GM23338 (cell line): ENCODE measurements at regions not wholly inside any gene's neighbourhood (a gene's known extent, or its start where the extent isn't known, plus 50 kb on each side); places are given as distances from the start of the nearest gene placed in this dataset.

Experiments
- EZH2phosphoT487 ChIP-seq: fragments of 200-600 bp; sonication (generic); IDR thresholded peaks from one replicate; pipeline ENCODE4 v1.8.1; 2018; ENCODE audit warnings: antibody characterized with exemption; ENCODE audit not compliant: unreplicated experiment
- POLR2AphosphoS5 ChIP-seq: IDR thresholded peaks from 2 replicates; pipeline ENCODE4 v1.6.1; 2016; ENCODE audit warnings: antibody characterized with exemption, low read depth
- ZNF331 ChIP-seq: fragments of 250-450 bp; sonication (Bioruptor Pico); IDR thresholded peaks from 2 replicates; pipeline ENCODE4 v1.5.0; 2020; ENCODE audit warnings: low read depth, mild to moderate bottlenecking, moderate library complexity
- TF ChIP-seq, protein P1 (sequence below), 2 experiments: fragments of 200-600 bp in 1 of 2; sonication (generic) in 1 of 2; conservative IDR thresholded peaks; 2 replicates each; pipeline versions ENCODE4 v1.5.1 to v1.6.1; 2016 to 2017; ENCODE audit warnings: antibody characterized with exemption in 2 of 2, low read depth in 2 of 2, mild to moderate bottlenecking in 2 of 2, moderate library complexity in 1 of 2
- TF ChIP-seq, protein P2 (sequence below): IDR thresholded peaks from one replicate; pipeline ENCODE4 v1.6.1; 2018; ENCODE audit warnings: antibody characterized with exemption; ENCODE audit not compliant: unreplicated experiment

DNA sequence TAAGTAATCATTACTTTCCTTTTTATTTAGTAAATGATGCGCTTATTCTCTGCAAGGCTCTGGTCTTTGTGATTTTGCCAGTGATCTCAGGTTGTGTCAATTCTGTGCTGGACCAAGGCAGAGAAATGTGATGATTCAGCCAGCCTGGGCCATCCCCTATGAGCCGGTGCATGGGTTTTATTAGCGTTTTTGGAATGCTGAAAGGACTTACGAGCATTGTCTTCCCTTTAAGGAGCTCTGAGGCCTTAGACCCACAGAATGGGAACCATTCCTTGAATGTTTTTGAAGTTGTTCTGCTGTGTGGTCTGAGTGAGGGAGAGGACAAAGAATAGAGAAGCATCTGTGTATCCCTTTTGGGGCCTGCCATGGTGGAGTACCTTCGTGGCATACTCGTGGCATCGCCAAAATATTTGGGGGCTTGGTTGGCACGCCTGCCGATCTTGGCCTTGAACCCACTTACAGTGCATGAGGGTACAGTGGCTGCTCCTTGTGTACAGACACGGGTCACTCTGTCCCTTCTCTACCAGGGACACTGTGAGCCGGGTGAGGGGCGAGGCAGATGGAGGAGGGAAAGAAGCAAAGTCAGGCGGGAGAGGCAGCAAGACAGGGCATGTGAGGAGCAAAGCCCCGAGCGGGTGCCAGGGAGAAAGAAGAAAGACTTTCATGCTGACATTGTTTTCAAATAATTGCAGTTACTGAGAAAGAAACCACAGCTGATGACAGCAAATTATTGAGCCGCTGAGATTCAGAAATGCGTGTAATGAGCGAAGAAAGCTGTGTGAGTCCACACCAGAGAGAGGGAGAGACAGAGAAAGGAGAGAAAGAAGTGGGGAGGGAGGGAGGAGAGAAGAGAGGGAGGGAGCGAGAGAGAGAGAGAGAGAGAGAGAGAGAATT is 269.4 kb upstream of the RGMA start:
- TF ChIP-seq EZH2phosphoT487 (no peak), ZNF331 (CRISPR knock-in tag) (no peak), POLR2AphosphoS5 (no peak)
- TF ChIP-seq, protein P1, sequence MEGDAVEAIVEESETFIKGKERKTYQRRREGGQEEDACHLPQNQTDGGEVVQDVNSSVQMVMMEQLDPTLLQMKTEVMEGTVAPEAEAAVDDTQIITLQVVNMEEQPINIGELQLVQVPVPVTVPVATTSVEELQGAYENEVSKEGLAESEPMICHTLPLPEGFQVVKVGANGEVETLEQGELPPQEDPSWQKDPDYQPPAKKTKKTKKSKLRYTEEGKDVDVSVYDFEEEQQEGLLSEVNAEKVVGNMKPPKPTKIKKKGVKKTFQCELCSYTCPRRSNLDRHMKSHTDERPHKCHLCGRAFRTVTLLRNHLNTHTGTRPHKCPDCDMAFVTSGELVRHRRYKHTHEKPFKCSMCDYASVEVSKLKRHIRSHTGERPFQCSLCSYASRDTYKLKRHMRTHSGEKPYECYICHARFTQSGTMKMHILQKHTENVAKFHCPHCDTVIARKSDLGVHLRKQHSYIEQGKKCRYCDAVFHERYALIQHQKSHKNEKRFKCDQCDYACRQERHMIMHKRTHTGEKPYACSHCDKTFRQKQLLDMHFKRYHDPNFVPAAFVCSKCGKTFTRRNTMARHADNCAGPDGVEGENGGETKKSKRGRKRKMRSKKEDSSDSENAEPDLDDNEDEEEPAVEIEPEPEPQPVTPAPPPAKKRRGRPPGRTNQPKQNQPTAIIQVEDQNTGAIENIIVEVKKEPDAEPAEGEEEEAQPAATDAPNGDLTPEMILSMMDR (conservative IDR thresholded peaks at IDR 0.05; ENCODE audit: low read depth in 2 of 2) = no peak
- TF ChIP-seq, protein P2, sequence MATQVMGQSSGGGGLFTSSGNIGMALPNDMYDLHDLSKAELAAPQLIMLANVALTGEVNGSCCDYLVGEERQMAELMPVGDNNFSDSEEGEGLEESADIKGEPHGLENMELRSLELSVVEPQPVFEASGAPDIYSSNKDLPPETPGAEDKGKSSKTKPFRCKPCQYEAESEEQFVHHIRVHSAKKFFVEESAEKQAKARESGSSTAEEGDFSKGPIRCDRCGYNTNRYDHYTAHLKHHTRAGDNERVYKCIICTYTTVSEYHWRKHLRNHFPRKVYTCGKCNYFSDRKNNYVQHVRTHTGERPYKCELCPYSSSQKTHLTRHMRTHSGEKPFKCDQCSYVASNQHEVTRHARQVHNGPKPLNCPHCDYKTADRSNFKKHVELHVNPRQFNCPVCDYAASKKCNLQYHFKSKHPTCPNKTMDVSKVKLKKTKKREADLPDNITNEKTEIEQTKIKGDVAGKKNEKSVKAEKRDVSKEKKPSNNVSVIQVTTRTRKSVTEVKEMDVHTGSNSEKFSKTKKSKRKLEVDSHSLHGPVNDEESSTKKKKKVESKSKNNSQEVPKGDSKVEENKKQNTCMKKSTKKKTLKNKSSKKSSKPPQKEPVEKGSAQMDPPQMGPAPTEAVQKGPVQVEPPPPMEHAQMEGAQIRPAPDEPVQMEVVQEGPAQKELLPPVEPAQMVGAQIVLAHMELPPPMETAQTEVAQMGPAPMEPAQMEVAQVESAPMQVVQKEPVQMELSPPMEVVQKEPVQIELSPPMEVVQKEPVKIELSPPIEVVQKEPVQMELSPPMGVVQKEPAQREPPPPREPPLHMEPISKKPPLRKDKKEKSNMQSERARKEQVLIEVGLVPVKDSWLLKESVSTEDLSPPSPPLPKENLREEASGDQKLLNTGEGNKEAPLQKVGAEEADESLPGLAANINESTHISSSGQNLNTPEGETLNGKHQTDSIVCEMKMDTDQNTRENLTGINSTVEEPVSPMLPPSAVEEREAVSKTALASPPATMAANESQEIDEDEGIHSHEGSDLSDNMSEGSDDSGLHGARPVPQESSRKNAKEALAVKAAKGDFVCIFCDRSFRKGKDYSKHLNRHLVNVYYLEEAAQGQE = no peak
